ENCODE measurements at regions not wholly inside any gene's neighbourhood (a gene's known extent, or its start where the extent isn't known, plus 50 kb on each side); places are given as distances from the start of the nearest gene placed in this dataset.

DNA sequence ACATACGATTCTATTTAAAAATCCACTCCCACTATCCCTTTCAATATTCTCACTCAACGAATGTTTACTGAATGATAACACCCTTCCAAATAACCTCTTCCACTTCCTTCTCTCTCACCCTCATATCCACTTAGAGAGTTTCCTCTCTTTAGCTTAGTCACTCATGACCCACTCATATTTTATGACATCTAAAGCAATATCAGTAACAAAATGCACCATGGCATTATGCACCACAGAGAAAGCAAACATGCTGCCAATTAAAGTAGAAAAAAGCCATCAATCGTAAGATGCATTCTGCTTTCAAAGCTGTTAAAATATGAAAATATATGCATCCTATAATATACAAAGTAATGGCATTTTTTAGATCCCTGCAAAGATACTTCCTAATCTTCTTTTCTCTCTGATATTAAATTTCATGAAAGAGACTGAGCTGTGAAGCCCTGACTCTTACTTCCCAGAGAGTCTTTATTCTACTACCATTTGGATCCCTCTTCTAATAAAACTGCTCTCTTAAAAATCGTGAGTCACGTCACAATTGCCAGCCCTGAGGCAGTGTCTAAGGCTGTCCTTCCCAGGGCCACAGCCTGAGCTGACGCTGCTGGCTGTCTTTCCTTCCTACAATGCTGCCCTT lies 283.0 kb upstream of the KLF6 start:
- Mint-ChIP-seq H3K27me3 (ENCODE audit: insufficient read depth) (no peaks in the 10 kb centered on the region), H3K4me1 (ENCODE audit: low read depth) (peaks cover 16% of the 10 kb centered on the region), H3K27ac (no peak overlapping the region), H3K9me3 (no peaks in the 10 kb centered on the region), H3K4me3 (no peak overlapping the region), H3K36me3 (ENCODE audit: low read depth) (no peaks in the 10 kb centered on the region)
- DNase-seq = peak; percentile 79
- TF ChIP-seq, protein P1, sequence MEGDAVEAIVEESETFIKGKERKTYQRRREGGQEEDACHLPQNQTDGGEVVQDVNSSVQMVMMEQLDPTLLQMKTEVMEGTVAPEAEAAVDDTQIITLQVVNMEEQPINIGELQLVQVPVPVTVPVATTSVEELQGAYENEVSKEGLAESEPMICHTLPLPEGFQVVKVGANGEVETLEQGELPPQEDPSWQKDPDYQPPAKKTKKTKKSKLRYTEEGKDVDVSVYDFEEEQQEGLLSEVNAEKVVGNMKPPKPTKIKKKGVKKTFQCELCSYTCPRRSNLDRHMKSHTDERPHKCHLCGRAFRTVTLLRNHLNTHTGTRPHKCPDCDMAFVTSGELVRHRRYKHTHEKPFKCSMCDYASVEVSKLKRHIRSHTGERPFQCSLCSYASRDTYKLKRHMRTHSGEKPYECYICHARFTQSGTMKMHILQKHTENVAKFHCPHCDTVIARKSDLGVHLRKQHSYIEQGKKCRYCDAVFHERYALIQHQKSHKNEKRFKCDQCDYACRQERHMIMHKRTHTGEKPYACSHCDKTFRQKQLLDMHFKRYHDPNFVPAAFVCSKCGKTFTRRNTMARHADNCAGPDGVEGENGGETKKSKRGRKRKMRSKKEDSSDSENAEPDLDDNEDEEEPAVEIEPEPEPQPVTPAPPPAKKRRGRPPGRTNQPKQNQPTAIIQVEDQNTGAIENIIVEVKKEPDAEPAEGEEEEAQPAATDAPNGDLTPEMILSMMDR (IDR thresholded peaks at IDR 0.05) = no peak

DNA sequence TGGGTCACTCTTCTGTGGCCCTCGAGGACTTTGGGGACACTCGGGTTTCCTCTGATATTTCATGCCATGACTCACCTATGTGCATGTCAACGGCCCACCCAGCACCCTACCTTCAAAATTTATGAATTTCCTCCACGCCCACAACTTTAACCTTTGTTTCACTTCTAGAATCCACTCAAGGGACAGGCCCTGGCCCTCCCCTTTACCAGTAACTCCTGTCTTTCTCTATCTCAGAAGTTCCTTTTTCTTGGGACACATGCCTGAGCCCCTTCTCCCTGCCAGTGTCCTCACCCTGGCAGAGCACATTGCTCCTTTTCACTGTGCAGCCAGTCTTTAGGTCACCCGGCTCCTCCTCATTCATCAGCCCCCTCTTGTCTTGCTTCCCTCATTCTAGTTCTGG lies 282.5 kb upstream of the KLF6 start:
- H3K9me3 Mint-ChIP-seq = no peaks in the 10 kb centered on the region
- H3K27me3 Mint-ChIP-seq (ENCODE audit: insufficient read depth) = no peaks in the 10 kb centered on the region
- TF ChIP-seq, protein P1 (IDR thresholded peaks at IDR 0.05) = no peak
- DNase-seq = no peak
- no peak overlapping the region for H3K27ac Mint-ChIP-seq
- peaks cover 13% of the 10 kb centered on the region for H3K4me1 Mint-ChIP-seq (ENCODE audit: low read depth)
- H3K36me3 Mint-ChIP-seq (ENCODE audit: low read depth) = no peaks in the 10 kb centered on the region
- no peak overlapping the region for H3K4me3 Mint-ChIP-seq

DNA sequence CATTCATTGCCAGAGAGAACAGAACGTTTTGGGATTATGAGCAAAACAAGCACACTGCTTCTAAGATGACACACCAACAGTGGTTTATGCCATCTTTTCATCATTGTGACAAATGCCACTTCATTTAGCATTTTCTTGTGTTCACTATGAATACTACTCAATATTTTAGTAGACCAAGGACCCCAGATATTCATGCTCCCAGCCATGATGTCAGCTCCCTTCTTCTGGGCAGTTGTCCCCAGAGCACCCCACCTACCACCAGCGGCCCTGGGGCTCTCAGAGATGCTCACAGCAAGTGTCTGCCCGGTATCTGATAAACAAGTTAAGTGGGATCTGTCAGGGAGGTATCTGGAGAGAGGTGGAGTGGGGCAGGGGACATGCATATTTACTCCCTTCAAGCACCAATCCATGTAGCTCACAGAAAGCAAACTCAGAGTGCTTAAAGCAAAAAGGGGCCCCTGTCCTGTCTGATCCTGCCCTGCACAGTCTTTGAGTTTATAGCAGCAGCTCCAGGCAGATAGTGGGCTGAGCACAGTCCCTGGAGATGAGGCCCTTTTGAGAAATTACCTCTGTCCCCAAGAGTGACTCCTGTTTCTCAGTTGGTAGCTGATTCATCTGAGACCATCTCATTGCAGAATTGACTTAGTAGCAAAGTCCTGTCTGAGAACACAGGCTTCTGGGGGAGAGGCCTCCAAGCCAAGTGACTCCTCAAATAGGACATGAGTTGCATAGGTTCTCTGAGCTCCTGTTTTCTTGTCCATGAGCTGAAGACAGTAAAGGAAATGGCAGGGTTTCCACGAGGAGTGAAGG lies 281.8 kb upstream of the KLF6 start:
- H3K27ac Mint-ChIP-seq = peak overlapping the region; percentile 14; the same call in 1 of the 2 replicates
- no peaks in the 10 kb centered on the region for H3K36me3 Mint-ChIP-seq (ENCODE audit: low read depth)
- no peak overlapping the region for H3K4me3 Mint-ChIP-seq

DNA sequence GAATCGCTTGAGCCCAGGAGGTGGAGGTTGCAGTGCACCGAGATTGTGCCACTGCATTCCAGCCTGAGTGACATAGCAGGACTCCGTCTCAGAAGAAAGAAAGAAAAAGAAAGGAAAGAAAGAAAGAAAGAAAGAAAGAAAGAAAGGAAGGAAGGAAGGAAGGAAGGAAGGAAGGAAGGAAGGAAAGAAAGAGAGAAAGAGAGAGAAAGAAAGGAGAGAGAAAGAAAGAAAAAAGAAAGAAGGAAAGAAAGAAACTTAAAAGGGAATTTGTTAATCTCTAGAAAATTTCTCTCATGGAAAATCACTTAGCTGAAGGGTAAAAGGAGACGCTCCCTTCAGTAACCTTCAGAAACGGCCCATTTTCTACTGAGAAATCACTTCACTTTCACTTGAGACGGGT lies 279.5 kb upstream of the KLF6 start:
- Mint-ChIP-seq H3K4me1 (ENCODE audit: low read depth) (peaks cover 24% of the 10 kb centered on the region), H3K27ac (no peak overlapping the region), H3K9me3 (no peaks in the 10 kb centered on the region), H3K4me3 (no peak overlapping the region), H3K36me3 (ENCODE audit: low read depth) (no peaks in the 10 kb centered on the region), H3K27me3 (ENCODE audit: insufficient read depth) (no peaks in the 10 kb centered on the region)
- no peak for DNase-seq
- TF ChIP-seq, protein P1 (IDR thresholded peaks at IDR 0.05) = no peak

More for the DNA sequence above, 281.8 kb upstream of the KLF6 start:
- Mint-ChIP-seq H3K4me1 (ENCODE audit: low read depth) (peaks cover 20% of the 10 kb centered on the region), H3K27me3 (ENCODE audit: insufficient read depth) (no peaks in the 10 kb centered on the region), H3K9me3 (no peaks in the 10 kb centered on the region)
- no peak for DNase-seq
- TF ChIP-seq, protein P1 (IDR thresholded peaks at IDR 0.05) = no peak

DNA sequence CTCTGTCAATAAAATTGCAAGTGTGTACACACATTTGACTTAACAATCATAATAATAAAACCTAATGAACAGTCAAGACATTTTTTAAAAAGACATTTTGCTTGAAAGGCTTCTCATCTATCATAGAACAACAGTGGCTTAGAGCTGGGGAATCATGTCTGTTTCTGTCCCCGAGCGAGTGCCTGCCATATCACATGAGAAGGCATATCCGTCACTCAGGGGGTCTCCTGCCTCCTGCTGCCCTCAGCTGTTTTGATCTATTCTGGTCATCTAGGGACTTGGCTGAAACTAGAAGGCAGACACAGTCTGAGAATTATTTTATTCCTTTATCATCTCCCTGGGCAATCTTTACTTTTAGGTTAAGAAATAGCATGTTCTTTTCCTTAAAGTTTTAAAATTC lies 278.7 kb upstream of the KLF6 start:
- H3K4me1 Mint-ChIP-seq (ENCODE audit: low read depth) = peaks cover 26% of the 10 kb centered on the region
- H3K36me3 Mint-ChIP-seq (ENCODE audit: low read depth) = no peaks in the 10 kb centered on the region
- no peak for DNase-seq
- no peaks in the 10 kb centered on the region for H3K9me3 Mint-ChIP-seq
- H3K4me3 Mint-ChIP-seq = no peak overlapping the region
- TF ChIP-seq, protein P1 (IDR thresholded peaks at IDR 0.05) = no peak
- H3K27me3 Mint-ChIP-seq (ENCODE audit: insufficient read depth) = no peaks in the 10 kb centered on the region
- H3K27ac Mint-ChIP-seq = no peak overlapping the region

Measured in HFFc6 (cell line).